Adrenal gland (tissue), 9 donors: ENCODE measurements at regions not wholly inside any gene's neighbourhood (a gene's known extent, or its start where the extent isn't known, plus 50 kb on each side); places are given as distances from the start of the nearest gene placed in this dataset.
A peak's percentile ranks its signal among the peaks of the same experiment; 100 is the strongest.

ENCODE experiments used
- DNase-seq, 7 donors: peaks; one replicate each; pipeline ENCODE4 v3.0.0-alpha.2; 2019 to 2020
- H3K27ac ChIP-seq, 5 donors: fragments of 200-600 bp; sonication (generic) in 4 of 5; 1 replicate in 3 of 5; 2 replicates in 2 of 5; pipeline versions ENCODE4 v1.5.1 to v1.8.0; 2016 to 2020; ENCODE audit warnings: mild to moderate bottlenecking in 1 of 5
- H3K27me3 ChIP-seq: fragments of 200-600 bp; 2 replicates; pipeline ENCODE4 v1.8.0; 2021
- H3K36me3 ChIP-seq, 2 donors: fragments of 200-600 bp; replicated peaks in 1 of 2; 1 replicate in 1 of 2; 2 replicates in 1 of 2; pipeline versions ENCODE4 v1.5.1 to v1.8.0; 2018 to 2022
- H3K4me1 ChIP-seq, 2 donors: fragments of 200-600 bp; replicated peaks in 1 of 2; 1 replicate in 1 of 2; 2 replicates in 1 of 2; pipeline versions ENCODE4 v1.5.1 to v1.8.0; 2018 to 2021
- H3K4me3 ChIP-seq, 4 donors: fragments of 200-600 bp; sonication (generic) in 3 of 4; one replicate each; pipeline ENCODE4 v1.5.1; 2016 to 2018
- H3K9me3 ChIP-seq, 3 donors: fragments of 200-600 bp; sonication (generic) in 1 of 3; replicated peaks in 1 of 3; 1 replicate in 2 of 3; 2 replicates in 1 of 3; pipeline versions ENCODE4 v1.5.1 to v1.8.0; 2016 to 2021
- CTCF ChIP-seq, 6 experiments: fragments of 450-650 bp in 4 of 6; fragments of 200-600 bp in 2 of 6; sonication (generic) in 1 of 6; IDR thresholded peaks; 1 replicate in 5 of 6; 2 replicates in 1 of 6; pipeline versions ENCODE4 v1.5.1 to v1.8.0; 2016 to 2021; ENCODE audit warnings: antibody characterized with exemption in 6 of 6, mild to moderate bottlenecking in 2 of 6, moderate library complexity in 1 of 6
- POLR2A ChIP-seq, 2 donors: fragments of 450-650 bp; IDR thresholded peaks; one replicate each; pipeline ENCODE4 v1.6.1; 2017; ENCODE audit warnings: antibody characterized with exemption in 2 of 2, mild to moderate bottlenecking in 2 of 2, moderate library complexity in 1 of 2
- WGBS, 4 donors: extraction: QIAGEN DNeasy Blood & Tissue Kit in 2 of 4; methylation state at CpG; one replicate each; pipeline versions ENCODE4 v1.1.5 to v1.1.7; 2013 to 2017; 5-methylcytosine and 5-hydroxymethylcytosine counted together
- intact Hi-C, 2 donors: fragments of 100-400 bp; cut with DNase I; formaldehyde crosslinking; loops; one replicate each; pipeline versions ENCODE4 v1.14.1 to v1.15.0; 2022 to 2023
- donor health status: healthy with polysubstance abuse.
- donor health status: Bipolar disorder and iron deficiency.
- donor health status: DM: yes; HTN: yes; CAD: no.
- donor health status: DM: no; HTN: no; CAD: no.
- donor health status: DM: no; HTN: no; CAD: no.

- DNase-seq = no peak
- TF ChIP-seq CTCF (IDR thresholded peaks at IDR 0.05) = no peak
- no peak for TF ChIP-seq POLR2A (IDR thresholded peaks at IDR 0.05)
- H3K9me3 ChIP-seq = no peaks in the 10 kb centered on the region
- intact Hi-C loops = no loop called here
- no peak overlapping the region for H3K27ac ChIP-seq
- no peak overlapping the region for H3K4me3 ChIP-seq
- H3K27me3 ChIP-seq = no peaks in the 10 kb centered on the region
- no peaks in the 10 kb centered on the region for H3K36me3 ChIP-seq
- H3K4me1 ChIP-seq = no peaks in the 10 kb centered on the region
Measured at GRCh38 chr12:47410383-47410782, 295.4 kb downstream of the RPAP3 start.

GRCh38 chr12:47409310-47409987 is 296.4 kb downstream of the RPAP3 start:
- Histone ChIP-seq H3K4me3 (no peak overlapping the region), H3K4me1 (no peaks in the 10 kb centered on the region), H3K9me3 (no peaks in the 10 kb centered on the region), H3K27ac (no peak overlapping the region), H3K36me3 (no peaks in the 10 kb centered on the region), H3K27me3 (no peaks in the 10 kb centered on the region)
- DNase-seq = no peak
- intact Hi-C loops = loop anchor here in 1 of 2 donors (10.0 kb wide), 1 partner anchor 375 kb away; no protein-coding TSS in a partner anchor
- TF ChIP-seq CTCF (IDR thresholded peaks at IDR 0.05) (no peak), POLR2A (IDR thresholded peaks at IDR 0.05) (no peak)
- WGBS, 4 donors = 88 to 94% (median 91%) methylated on average over 4 of the region's 4 CpGs

GRCh38 chr12:47408171-47408871 is 297.5 kb downstream of the RPAP3 start:
- Histone ChIP-seq H3K36me3 (no peaks in the 10 kb centered on the region), H3K4me3 (no peak overlapping the region), H3K9me3 (no peaks in the 10 kb centered on the region), H3K27ac (no peak overlapping the region), H3K27me3 (no peaks in the 10 kb centered on the region), H3K4me1 (no peaks in the 10 kb centered on the region)
- intact Hi-C loops = loop anchor here in 1 of 2 donors (10.0 kb wide), 1 partner anchor 374 kb away; no protein-coding TSS in a partner anchor
- TF ChIP-seq CTCF (IDR thresholded peaks at IDR 0.05) (peak in 4 of 6 experiments; percentile 4 to 33 (median 26)), POLR2A (IDR thresholded peaks at IDR 0.05) (no peak)
- WGBS, 4 donors = 60 to 77% (median 69%) methylated on average over 2 of the region's 2 CpGs
- DNase-seq = peak in 1 of 7 donors; percentile 8

- no peak overlapping the region for H3K4me3 ChIP-seq
- no peak for TF ChIP-seq CTCF (IDR thresholded peaks at IDR 0.05)
- TF ChIP-seq POLR2A (IDR thresholded peaks at IDR 0.05) = no peak
- no peak overlapping the region for H3K27ac ChIP-seq
- no peaks in the 10 kb centered on the region for H3K36me3 ChIP-seq
- no peaks in the 10 kb centered on the region for H3K27me3 ChIP-seq
- no peaks in the 10 kb centered on the region for H3K4me1 ChIP-seq
- no peak for DNase-seq
- H3K9me3 ChIP-seq = no peaks in the 10 kb centered on the region
- intact Hi-C loops = loop anchor here in 1 of 2 donors (10.0 kb wide), 1 partner anchor 373 kb away; no protein-coding TSS in a partner anchor
- 47 to 61% (median 53%) methylated on average over 5 of the region's 5 CpGs for WGBS, 4 donors
Measured at GRCh38 chr12:47407463-47408129, 298.2 kb downstream of the RPAP3 start.
